ENCODE measurements at regions not wholly inside any gene's neighbourhood (a gene's known extent, or its start where the extent isn't known, plus 50 kb on each side); places are given as distances from the start of the nearest gene placed in this dataset.

DNA sequence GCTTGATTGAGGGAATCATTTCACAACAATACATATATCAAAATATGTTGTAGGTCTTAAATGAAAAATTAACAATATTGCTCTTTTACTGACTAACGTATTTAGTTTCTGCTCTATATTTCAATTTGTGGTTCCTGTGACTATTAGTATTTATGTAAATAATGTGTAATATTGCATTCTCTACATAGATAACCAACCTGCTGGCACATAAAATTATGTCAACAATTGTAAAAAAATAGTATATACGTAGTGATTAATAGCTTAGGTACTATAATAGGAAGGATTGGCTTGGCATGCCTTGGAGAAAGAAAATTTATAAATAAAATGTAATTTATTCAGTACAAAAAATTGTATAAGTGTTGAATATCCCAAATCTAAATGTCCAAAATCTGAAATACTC is 1336.1 kb downstream of the PCDH9 start:
- no peak for DNase-seq (ENCODE audit: low read depth in 4 of 4, low spot score in 1 of 4)

DNA sequence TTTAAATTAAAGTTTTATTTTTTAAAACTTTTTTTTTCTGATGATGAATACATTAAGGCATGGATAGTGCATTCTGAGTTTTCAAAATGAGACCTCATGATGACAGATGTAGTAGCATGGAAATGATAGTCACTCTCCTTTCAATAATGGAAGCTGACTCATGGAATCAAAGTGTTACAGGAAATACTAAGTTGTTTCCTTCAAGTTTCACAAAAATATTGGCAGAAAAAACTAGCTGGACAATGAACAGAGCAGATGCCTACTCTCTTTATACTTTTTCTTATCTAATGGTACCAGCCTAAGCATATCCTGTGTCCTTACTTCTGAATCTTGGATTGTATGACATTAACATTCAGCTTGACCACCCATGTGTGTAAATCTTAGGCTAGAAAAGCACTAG is 1337.3 kb downstream of the PCDH9 start:
- no peak for DNase-seq (ENCODE audit: low read depth in 4 of 4, low spot score in 1 of 4)

DNA sequence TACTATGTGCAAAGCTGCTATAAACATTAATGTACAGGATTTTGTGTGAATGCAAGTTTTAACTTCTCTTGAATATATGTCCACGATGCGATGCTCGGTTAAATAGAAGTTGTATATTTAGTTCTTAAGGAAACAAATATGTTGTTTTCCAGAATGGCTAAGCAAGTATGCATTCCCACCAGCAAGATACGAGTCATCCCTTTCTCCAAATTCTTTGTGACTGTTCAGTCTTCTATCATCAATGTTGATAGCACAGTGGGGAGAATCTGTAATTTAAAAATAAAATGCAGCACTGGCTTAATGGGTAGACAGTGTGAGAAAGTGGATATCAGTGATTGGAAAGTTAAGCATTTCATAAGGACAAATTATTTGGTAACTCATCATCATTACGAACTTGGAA is 1340.8 kb downstream of the PCDH9 start:
- DNase-seq (ENCODE audit: low read depth in 4 of 4, low spot score in 1 of 4), result no peak

DNA sequence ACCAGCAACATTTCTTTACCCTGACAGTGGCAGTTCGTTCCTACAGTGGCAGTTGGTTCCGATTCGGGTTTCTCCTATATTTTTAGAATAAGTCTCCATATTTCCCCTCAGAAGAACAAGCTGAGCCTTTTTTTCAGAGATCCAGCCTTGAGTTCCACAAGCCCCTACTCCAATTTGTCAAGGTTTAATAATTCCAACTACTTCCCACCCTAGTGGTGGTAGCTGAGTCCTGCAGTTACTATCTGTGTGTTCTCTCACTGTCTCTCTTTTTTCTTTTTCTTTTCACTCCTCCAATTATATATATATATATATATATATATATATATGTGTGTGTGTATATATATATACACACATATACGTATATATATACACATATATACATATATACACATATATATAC is 1347.3 kb downstream of the PCDH9 start:
- DNase-seq (ENCODE audit: low read depth in 4 of 4, low spot score in 1 of 4), result no peak

DNA sequence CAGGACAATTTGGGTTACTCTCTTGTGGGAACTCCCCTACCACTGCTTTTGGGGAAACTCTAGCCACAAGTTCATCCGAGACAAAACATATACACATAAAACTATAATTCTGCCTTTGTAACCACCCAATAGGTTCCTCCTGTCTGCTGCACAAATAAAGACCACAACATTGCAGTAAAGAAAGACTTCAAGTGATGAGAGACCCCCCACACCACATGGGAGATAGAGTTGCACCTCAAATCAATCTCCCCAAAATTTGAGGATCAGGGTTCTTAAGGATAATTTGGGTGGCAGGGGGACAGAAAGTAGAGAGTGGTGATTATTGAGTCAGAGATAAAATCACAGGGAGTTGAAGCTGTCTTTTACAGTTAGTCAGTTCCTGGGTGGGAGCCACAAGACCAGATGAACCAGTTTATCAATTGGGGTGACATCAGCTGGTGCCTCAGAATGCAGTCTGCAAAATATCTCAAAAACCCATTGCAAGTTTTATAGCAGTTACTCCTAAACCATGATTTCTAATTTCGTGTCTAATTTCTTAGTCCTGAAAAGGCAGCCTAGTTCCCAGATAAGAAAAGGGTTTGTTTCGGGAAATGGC is 1348.5 kb downstream of the PCDH9 start:
- DNase-seq (ENCODE audit: low read depth in 4 of 4, low spot score in 1 of 4), result no peak

DNA sequence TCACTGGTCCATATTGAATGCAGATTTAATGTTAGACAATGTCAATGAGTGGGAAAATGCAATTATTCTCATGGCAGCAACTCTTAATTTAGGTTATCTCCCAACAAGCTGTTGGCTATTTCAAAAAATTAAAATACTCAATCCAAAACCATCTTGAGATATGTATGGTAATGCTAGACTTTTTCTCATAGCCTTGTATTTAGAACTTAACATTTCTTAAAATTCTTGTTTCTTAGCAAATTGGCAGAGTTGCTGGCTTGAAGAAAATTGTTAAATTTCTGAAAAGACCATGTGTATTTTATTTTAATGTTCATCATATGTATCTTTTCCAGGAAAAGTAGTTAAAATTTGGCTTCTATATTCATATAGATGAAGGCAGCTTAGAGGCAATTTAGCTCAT is 1355.1 kb downstream of the PCDH9 start:
- DNase-seq (ENCODE audit: low read depth in 4 of 4, low spot score in 1 of 4), result no peak

DNA sequence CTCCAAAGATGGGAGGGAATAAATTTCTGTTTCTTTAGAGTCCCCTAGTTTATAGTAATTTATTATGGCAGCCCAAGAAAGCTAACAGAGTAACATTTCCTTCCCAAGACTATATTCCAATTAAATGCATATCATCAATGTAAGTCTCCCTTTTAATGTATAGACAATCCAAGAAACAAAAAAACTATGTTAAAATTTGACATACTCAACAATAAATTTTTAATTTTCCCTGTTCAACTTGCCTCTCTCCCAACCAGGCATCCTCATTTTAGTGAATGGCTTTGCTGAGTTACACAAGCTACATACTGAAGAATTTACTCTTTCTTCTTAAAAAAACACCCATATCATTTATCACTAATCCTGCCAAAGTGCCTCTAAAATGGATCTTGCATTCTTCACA is 1357.7 kb downstream of the PCDH9 start:
- no peak for DNase-seq (ENCODE audit: low read depth in 4 of 4, low spot score in 1 of 4)

DNA sequence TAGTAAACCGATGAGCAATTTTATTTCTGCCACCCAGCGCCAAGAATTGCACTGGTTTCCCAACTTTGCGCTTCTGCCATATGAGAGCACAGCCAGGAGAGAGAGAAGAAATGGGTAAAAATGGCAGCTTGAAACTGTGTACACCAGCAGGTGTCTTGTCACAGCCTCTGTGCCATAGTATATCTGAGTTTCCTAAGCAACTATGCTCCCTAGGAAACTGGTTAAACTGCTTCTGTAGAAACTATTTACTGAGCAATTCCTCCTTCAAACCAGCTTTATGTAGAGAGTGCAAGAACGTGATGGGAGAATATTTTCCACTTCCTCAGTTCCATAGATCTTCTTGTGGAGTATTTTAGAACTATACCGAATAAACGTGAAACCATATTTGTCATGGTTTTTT is 1361.3 kb downstream of the PCDH9 start:
- no peak for DNase-seq (ENCODE audit: low read depth in 4 of 4, low spot score in 1 of 4)

DNA sequence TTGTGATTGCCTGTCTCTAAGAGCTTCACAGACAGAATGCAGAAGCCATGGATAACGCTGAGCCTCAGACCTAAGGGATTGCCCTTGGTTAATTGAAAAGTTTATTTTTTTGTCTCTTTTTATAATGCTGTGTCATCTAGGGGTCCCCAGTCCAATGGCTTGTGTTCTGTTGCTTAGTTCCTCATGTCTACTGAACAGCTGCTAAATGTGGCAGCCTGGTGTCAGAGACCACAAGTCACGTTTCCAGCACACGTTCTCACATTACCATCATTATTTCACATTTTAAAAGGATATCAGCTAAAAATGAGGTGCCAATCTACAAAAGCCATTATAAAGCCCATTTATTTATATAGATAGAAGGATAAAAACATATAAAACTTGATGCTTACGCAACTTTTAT is 1362.0 kb downstream of the PCDH9 start:
- DNase-seq (ENCODE audit: low read depth in 4 of 4, low spot score in 1 of 4), result no peak

DNA sequence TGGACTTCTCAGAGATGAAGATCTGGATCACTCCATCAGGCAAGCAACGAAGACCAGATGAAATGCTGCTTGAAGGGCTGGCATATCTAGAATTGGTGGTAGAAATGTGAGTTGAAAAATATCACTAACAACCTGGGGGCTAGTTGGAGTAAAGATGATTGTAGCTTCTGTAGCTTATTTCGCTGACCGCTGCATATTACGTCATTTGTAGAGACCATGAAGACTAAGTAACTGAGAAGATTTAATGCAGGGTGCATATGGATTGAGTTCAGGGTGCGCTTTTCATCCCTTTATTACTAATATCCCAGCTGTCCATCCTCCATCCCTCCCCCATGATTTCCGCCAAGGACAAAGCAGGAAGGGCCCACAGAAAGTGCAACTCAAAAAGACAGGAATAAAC is 1364.0 kb downstream of the PCDH9 start:
- no peak for DNase-seq (ENCODE audit: low read depth in 4 of 4, low spot score in 1 of 4)

DNA sequence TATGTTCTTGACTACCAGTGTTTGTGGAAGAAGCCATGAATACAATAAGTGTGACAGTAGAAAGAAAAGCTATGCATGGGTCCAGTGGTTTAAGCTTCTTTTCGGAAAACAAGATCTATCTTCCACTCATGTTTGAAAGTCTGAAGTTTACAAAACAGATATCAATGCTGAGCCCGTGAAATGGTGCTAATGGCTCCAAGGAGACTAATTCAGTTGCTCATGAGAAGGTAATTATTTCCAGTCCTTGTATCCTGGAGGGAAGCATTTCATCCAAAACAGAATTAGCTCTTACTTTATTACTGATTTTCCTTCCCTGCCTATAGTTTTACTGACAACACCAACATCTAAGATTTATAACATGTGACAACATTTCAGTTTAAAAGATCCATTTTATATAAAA is 1364.9 kb downstream of the PCDH9 start:
- DNase-seq (ENCODE audit: low read depth in 4 of 4, low spot score in 1 of 4), result no peak

DNA sequence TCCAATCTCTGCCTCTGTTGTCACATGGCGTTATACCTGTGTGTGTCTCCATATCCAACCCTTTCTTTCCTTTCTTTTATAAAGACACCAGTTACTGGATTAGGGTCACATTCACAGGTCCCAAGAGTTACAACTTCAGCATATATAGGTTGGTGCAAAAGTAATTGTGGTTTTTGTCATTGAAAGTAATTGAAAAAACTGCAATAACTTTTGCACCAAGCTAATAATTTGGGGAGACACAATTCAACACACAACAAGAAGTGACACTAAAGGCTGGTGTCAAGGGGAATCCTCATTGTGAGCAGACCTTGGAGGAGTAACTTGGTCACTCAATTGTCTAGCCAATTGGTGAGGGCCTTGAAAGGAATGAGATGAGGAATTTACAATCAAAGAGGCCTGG is 1366.1 kb downstream of the PCDH9 start:
- DNase-seq (ENCODE audit: low read depth in 4 of 4, low spot score in 1 of 4), result no peak

DNA sequence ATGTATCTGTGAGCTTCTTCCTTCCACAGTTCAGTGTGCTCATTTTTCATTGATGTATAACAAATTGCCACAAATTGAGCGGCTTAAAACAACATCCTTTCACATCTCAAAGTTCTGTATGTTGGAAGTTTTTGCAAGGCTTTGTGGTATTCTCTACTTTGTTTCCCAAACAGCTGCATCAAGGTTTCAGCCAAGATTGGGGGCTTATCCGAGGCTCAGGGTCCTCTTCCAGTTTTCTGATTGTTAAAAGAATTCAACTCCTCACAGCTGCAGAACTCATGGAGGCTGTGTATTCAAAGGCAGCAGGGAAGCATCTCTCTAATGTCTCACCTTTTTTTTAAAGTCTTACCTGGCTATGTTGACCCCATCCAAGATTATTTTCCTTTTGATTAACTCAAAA is 1369.8 kb downstream of the PCDH9 start:
- DNase-seq (ENCODE audit: low read depth in 4 of 4, low spot score in 1 of 4), result no peak

DNA sequence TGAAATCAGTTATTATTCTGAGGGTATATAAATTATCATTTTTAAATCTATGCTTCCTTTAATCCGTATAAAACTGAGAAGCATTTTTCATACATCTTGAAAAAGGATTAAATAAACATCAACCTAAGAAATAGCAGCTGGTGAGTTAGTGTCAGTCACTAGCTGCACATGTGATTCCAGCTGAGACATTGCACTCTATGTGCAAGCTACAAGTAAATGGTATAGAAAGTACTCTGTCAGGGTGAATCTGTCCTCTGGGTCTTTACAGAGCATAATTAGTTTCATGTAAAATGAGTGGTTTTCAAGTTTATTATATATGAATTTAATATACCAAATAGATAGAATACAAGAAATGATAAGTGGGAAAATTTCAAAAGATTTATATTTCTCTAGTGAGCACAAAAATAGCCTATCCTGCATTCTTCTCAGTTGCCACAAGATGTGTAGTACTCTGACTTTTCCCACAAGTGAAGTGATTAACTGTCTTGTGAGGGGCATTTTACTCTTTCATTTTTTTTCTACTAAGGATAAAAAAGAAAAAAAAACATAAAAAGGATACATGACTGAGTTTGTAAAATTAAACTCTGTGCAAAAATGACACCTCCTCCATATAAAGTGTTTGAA is 1372.1 kb downstream of the PCDH9 start:
- DNase-seq (ENCODE audit: low read depth in 4 of 4, low spot score in 1 of 4), result no peak

DNA sequence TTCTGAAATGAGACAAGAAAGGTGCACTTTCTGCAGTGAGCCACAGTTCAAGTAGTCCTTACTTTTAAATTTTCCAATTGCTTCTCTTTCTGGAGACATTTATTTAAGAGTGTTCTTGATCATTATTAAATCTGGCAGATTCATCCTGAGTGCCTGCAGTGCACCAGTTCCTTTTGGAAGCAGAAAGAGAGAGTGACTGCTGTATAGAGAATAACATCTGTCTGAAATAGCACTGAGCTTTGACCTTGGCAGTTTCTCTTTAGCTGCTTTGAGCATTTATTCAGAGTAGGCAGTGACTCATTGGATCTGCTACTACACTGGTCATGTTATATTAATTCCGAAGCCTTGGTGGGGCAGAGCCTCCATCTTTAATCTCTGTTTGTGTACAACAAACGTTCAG is 1373.7 kb downstream of the PCDH9 start:
- no peak for DNase-seq (ENCODE audit: low read depth in 4 of 4, low spot score in 1 of 4)

DNA sequence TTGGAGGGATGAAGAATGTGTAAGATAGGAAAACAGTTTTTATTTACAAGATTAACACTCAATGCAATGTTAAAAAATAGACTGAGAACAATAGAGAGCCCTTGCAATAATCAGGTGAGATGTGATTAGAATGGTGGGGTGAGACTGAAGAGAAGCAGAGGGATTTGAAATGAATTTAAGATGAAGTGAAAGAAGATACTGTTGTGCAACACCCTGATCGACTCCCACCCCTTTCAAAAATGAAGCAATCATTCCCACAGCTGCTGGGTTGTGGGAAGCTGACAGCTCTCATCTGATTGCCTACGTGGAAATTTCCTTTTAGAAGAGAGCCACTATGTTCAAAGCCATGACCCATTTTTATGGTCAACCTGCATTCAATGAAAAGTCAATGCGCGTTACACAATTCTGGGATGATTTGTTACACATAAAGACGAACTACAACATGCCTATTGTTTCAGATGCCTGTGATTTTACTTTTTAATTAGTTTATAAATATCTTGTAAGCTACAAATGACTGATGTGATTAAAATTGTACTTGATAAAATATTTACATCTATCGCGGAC is 1374.8 kb downstream of the PCDH9 start:
- DNase-seq (ENCODE audit: low read depth in 4 of 4, low spot score in 1 of 4), result no peak

DNA sequence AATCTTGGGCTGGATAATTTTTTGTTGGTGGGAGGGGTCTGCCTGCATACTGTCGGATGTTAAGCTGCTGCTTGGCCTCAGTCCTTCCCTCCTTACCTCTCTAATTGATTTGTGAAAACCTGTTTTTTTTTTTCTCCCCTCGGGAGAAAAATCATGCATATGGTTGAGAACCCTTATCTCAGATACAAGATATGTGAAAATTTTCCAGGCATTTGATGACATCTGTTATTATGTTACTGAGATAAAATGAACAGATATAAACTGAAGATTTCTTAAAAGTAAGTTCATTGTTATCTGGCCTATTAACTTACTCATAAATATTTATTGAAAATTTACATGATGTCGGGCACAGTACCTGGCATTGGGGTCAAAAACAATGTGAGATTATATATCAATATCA is 1375.7 kb downstream of the PCDH9 start:
- no peak for DNase-seq (ENCODE audit: low read depth in 4 of 4, low spot score in 1 of 4)

DNA sequence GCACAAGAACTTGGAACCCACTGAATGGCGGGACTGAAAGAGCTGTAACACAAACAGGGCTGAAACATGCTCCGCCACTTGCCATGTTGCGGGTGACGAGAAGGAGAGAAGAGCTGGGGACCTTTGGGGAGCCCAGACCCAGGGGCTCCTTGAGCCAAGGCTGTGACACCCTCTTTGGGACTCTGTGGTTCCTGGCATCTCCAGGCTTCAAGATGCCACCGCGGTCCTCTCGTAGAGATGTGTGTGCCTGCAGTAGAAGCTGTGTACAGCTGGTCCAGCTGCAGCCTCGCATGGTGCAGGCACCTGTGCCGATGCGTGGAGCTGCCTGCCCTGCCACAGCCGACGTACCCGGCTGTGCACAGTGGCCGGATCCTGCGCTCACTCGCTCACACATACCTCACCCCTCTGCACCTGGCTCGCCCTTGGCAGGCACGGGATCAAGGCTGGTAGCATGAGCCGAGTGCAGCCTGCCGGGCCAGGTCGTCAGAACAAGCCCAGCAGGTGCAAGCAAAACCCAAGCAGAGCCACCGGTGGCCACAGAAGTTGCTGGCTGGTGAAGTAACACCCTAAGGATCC is 1385.8 kb downstream of the PCDH9 start:
- DNase-seq (ENCODE audit: low read depth in 4 of 4, low spot score in 1 of 4), result no peak

DNA sequence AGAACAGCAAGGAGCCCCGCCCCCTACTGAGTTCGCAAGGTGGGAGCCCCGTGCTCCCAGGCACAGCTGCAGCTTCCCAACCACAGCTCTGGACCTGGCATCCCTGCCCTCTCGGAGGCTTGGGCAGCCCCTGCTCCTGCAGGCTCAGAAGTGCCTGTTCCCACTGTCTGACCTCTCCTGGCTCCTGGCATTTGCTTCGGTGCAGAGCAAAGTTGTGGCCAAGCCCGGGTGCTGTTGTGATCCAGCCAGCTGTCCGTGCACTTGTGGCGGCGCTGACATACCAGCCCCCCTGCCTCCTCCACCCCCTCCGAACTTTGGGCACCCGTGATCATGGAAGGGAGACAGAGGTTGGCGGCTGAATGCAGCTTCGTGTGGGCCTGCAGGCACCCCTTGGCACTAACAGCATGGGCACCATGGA is 1386.8 kb downstream of the PCDH9 start:
- DNase-seq (ENCODE audit: low read depth in 4 of 4, low spot score in 1 of 4), result no peak

DNA sequence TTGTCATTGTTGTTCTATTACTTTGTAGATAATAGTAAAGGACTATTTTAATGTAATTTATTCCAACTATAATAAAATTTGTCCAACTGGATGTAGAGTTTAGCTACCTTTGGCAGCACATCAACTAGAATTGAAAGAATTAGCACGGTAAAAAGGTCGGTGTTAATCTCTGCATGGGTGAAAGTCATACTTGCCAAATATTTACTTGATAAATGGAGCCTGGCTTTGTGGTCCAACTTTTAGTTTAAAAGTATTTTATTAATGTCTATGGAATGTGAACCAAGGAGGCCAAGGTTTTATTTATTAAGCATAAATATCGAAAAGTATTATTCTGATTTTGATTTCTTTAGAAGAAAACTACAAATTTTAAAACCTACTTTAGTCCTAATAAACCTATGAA is 1389.0 kb downstream of the PCDH9 start:
- no peak for DNase-seq (ENCODE audit: low read depth in 4 of 4, low spot score in 1 of 4)

DNA sequence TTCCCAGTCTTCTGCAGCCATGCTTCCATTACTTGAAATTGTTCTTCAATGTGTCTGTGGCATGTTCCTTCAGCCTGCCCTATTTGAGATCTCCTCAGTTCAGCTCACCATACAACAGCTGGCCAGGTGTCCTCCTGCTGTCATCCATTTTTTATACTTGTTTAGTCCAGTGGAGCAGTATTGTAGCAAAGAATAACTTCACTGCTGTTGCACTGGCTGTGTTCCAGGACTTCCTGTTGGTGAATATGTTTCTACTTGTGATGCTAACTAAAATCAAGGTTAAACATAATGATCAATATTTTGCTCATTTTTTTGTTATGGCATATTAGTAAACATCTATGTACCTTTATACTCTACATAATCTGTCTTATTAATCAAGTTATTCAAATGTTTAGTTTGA is 1394.1 kb downstream of the PCDH9 start:
- no peak for DNase-seq (ENCODE audit: low read depth in 4 of 4, low spot score in 1 of 4)

DNA sequence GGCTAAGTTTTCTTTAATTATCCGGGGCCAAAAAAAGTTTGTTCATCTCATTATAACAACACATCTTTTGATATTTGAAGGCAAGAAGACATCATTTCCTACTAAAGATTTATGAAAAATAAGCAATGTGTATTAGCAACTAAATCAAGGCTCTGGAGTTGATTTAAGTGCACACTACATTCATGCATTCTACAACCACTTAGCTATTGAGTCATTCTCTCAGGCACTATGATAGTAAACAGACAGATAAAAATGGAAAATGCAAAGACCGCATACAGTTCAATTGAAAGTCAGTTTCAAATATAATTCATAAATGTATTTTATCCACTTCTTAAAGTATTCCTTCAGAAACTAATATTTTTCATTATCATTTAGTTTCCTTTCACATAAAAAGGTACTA is 1395.2 kb downstream of the PCDH9 start:
- no peak for DNase-seq (ENCODE audit: low read depth in 4 of 4, low spot score in 1 of 4)
